Hematopoietic multipotent progenitor cell (in vitro differentiated cells): ENCODE measurements at regions not wholly inside any gene's neighbourhood (a gene's known extent, or its start where the extent isn't known, plus 50 kb on each side); places are given as distances from the start of the nearest gene placed in this dataset.
A peak's percentile ranks its signal among the peaks of the same experiment; 100 is the strongest.
"Not testable (repeated sequence)": the region's sequence is repeated elsewhere in the genome, so short reads cannot be mapped to it uniquely, and the experiment has no call there.

Experiments
- DNase-seq, 3 donors: peaks; one replicate each; pipeline ENCODE4 v3.0.0-alpha.2; 2011 to 2015; ENCODE audit warnings: low read depth in 2 of 3, low spot score in 2 of 3

DNA sequence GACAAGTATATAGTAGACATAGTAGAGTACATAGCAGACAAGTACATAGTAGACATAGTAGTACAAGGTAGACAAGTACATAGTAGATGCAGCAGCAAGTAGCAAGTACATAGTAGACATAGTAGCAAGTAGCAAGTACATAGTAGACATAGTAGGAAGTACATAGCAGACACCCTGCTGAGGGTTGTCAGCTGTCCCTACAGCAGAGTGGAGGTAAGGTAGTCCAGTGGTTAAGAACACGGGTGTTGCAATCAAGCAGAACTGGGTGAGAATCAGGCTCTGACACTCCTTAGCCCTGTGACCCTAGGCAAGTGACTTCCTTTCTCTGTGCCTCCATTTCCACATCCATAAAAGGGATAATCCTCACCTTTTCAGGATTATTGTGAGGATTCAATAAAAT is 94.7 kb downstream of the NOG start:
- DNase-seq: no peak

DNA sequence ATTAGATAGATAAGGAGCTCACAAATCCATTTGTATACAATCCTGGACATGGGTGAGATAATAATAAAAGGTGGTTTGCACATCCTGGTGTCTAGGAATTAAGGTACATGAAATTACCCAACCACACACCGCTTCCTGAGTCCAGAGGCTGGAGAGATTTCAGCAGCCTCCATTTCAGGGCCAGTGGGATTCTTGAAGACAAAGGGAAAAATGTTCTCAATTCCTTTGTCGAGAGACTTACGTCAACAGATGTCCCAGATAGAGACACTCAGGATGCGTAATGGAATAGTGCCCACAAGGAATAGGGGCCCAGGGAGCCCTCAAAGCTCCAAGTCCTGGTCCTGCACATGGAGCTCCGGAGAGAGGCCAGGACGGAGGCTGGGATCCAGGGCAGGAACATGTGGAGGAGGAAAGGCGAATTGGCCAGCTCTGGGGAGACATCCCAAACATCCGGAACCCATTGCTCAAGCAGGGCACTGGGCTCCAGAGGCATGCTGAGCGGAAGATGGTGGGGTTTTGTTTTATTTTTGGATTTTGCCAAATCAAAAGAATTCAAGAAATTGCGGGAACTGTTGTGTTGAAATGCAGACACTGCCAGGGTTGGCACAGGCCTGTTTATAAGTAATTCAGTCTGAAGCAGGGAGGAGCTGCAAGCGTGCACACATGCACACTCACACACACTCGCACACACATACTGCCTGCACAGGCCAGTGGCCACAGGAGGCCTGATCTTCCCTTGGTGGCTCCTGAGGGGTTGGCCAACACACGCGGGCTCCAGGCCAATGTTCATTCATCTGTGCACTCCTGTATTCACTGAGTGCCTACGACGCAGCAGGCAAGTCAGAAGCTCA is 97.2 kb downstream of the NOG start:
- DNase-seq: no peak

DNA sequence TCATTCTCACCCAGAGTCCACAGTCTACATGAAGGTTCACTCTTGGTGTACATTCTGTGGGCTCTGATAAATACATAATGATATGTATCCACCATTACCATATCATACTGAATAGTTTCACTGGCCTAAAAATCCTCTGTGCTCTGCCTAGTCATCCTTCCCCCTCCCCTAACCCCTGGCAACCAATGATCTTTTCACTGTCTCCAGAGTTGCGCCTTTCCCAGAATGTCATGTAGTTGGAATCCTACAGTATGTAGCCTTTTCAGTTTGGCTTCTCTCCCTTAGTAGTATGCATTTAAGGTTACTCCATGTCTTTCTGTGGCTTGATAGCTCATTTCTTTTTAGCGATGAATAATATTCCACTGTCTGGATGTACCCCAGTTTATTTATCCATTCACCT is 101.3 kb downstream of the NOG start:
- DNase-seq: no peak

DNA sequence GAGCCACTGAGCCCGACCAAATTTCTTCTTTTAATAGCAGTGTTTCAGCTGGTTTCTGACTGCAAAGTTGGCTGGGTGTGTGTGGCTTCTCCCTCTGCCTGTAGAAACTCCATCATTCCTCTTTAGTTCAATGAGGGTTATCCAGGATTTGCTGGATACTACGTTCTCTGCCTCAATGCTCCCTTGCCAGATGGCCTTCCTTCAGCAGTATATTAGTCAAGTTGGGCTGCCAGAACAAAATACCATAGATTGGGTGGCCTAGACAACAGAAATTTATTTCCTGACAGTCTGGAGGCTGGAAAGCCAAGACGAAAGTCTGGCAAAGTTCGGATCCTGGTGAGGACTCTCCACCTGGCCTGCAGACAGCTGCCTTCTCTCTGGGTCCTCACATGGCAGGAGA is 103.7 kb downstream of the NOG start:
- DNase-seq: no peak

DNA sequence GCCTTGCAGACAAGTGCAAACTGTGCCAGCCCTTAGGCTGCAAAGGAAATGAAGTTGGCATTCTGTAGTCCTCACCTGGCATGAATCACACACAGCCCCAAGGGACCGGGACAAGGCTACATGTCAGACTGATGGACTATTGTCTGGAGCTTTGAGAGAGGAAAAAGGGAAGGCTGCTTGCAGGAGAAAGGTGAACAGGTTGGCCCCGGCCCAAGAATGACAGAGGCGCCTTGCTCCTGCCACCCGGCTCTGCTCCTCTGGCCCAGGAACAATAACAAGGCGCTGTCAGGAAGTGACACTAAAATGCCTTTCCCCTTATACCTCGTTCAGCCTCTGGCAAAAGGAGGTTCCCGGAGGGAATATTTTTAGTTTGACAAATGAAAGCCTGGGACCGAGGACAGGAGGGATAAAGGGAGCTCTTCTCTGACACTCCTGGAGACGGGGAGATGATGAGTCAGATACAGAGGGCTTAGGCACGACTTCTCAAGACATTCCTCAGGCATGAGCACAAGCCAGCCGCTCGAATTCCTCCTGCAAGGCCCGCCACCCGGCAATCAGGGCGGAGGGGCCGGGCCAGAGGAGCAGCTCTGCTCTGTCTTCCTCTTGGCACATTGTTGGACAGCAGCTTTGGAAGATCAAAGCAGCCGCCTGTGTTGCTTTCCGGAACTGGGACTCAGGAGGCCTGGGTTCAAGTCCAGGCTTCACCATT is 105.8 kb downstream of the NOG start:
- DNase-seq: no peak

DNA sequence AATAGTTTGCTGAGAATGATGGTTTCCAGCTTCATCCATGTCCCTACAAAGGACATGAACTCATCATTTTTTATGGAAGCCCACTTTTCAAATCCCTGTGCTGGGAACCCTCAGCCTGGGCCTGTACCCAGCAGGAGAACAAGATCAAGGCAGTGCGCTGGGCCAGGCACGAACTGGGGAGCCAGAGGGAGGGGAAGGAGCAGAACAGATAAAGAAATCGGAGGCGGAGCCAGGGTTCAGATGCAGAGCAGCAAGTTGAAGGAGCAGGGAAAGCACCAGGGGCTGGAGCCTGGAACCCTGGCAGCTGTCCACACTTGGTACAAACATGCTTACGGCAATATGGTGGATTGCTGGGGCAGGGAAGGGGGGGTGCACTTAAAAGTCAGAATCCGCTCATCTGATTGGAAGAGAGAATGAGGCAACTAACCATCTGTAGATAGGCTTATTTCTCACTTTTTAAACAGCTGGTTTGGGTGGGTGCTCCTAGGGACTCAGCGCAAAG is 107.5 kb downstream of the NOG start:
- no peak for DNase-seq

DNA sequence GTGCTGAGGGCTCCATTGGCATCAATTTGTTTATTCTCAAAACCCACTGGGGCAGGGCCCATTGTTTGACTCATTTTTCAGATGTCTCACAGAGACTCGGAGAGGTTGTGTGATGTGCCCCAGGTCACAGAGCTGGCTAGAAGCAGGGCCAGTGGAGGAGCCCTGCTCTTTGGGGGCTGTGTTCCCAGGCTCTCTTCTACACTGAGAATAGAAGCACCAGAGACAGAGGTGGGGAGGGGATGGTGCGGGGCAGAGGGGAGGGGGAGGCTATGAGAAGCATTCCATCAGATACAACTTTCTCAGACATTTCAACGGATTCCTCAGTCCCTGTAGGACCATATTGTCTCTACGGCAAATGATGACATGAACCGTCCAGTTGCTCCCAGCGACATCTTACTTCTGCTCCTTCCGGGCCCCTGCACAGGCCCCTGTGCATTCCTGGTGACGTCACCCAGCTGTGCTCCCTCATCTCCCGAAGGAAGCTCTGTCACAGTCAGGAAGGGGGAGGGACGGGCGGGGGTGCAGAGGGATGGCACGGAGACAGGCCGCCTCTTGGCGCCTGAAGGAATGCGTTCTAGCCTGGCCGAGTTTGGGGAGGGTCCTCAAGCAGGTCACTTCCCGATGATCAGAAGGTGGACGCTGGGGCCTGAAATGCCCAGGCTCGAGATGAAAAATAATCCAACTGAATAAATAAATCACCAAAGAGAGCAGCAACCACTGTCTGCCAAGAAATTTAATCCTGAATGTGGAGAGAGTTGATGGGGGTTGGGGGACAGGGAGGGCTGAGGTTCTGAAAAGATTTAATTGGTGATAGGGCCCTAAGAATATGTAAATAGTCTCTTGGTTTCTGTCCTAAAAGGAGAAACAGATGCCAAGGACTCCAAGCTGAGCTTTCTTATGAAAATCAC is 114.1 kb downstream of the NOG start:
- no peak for DNase-seq

DNA sequence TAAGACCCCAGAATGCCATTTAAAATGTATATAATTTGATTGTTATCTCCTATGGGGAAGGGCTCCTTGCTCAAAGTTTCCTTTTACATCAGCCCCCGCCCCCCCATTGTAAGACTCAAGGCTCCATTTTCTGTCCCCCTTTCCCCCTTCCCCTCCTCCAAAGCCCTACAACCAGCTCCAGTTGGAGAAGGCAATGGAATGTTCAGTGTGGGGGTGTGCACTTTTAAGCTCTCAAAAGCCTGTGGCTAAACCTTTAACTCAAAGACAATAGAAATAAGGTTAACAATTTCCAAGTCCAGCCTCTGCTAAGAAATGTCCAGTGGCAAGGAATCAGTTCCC is 114.7 kb downstream of the NOG start:
- no peak for DNase-seq

DNA sequence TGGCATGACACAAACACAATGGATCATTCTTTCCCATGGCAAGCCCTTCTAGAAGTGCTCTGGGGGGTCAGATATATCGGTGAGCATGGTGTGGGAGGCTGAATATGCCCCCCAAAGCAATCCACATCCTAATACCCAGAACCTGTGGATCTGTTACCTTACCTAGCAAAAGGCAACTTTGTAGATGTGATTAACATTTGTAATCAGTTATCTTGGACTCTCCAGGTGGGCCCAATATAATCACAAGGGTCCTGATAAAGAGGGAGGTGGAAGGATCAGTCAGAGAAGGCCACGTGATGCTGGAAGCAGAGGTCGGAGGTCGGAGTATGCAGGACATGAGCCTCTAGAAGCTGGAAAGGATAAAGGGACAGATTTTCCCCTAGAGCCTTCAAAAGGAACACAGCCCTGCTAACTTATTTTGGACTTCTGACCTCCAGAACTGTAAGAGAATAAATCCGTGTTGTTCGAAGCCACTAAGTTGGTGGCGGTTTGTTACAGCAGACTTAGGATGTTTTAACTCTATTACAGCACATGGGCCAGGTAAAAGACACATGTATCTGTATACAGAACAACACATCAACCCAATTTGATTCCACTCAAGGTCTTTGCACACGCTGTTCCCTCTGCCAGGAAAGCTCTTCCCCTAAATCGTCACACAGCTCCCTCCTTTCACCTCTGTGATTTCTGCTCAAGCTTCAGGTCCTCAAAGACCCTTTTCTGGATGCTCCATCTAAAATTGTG is 115.3 kb downstream of the NOG start:
- no peak for DNase-seq

DNA sequence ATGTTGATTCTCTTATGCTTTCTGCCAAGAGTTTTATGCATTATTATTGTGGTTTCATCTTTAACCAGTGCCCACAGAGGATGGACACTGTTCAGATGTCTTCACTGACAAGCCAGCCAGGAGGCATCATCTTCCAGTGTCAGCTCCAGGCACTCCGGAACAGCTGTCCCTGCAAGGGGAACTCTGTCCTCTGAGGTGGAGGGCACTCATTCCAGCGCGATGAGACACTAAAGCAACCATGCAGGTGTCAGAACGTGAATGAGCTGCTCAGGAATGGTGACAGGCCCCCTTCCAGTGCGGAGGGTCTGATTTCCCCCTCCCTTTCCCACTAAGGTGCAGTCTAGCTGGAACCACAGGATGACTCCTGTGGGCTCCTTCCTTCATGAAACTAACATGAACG is 117.5 kb downstream of the NOG start:
- no peak for DNase-seq

DNA sequence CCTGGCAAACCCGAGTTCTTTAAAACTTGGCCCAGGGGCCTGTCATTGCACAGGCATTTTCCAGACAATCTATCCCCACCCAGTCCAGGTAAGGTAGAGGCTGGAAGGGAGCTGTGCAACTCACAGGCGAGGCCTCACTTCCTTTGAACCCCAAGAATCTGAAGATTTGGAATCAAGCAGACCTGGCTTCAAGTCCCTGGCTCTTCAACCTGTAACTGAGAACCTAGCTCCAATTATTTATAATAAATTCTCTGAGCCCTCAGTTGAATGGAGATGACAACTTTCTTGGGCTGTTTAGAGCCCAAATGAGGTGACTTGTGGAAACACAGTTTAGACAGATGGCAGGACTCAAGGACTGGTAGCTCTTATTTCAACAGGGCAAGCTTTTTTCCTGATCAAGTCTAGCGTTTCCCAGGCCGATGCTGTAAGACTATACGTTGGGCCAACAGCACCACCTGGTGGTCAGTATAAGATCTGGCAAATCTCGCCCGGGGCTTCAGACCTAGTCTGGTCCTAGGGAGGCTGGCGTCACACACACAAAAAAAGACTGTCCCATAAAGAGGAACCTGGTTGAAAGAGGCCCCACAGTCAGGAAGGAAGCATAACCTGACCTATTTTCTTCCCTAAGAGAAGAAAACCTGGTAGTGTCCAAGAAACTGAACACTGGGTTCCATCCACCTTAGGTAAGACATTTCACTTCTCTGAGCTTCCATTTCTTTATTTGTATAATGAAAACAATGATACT is 117.9 kb downstream of the C17orf67 start:
- DNase-seq: peak; percentile 45 to 95 (median 89)

DNA sequence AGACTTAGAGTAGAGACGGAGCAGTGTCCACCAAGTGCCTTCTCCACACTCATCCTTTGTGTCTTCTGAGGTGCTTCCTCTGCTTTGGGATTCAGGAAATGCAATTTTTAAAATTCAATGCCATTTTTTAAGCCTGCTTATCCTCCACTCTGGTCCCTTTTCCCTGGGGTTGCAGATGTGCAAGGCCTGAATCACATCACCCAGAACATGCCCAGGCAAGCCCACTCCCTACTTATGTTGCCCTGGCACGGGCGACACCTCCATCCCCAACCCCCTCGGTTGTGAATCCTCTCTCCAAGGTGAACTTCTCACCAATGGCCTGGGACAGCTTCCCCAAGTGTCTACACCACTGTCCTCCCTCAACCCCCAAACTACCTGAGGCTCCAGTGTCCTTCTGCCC is 116.2 kb downstream of the C17orf67 start:
- no peak for DNase-seq

DNA sequence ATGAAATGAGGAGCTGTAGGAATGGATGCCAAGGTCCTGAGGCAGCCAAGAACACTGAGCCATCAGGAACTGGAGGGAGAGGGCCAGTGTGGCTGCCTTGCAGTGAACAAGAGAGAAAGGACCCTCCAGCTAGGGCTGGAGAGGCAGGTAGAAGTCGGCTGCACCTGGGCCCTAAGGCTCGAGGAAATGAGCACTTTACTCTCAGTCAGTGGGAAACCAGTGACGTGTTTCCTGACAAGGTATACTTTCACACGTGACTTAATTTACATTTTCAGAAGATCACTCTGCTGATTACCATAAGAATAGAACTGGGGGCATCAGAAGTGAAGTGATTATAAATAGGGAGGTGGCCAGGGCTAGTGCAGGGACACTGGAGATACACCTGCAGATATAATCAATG is 115.2 kb downstream of the C17orf67 start:
- DNase-seq: no peak

DNA sequence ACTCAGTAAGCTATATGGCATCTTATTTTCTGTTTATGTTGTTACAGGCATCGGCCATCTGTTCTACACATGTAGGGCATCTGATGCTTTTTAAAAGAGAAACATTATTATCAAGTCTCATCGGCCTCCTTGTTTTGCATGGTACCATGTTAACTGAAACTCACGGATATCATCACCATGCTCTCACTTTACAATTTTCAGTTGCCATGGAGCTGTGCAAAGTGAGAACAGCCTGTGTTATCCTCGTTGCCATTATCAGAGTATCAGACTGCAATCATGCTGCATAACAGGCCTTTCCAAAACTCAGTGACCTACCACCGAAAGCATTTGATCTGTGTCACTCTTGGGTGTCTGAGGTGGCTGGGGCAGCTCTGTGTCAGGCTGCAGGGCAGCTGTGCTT is 110.3 kb downstream of the C17orf67 start:
- DNase-seq: no peak

DNA sequence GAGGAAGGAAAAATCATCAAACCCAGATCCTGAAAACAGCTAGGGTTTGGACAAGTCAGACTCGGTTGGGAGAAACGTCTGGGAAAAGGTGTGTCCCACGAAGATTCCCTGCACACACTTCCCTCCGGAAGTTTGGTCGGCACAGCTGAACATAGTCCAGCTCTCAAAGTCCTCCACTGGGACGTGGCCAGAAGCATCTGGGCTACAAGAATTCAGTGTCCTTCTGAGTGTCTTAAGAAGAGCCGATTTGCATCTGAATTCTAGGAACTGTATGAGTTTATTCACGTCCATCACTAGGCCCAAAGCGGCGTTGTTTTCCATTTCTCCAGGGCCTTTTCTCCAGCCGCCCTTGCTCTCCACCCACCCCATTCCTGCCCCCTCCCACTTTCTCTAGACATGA is 109.1 kb downstream of the C17orf67 start:
- no peak for DNase-seq

DNA sequence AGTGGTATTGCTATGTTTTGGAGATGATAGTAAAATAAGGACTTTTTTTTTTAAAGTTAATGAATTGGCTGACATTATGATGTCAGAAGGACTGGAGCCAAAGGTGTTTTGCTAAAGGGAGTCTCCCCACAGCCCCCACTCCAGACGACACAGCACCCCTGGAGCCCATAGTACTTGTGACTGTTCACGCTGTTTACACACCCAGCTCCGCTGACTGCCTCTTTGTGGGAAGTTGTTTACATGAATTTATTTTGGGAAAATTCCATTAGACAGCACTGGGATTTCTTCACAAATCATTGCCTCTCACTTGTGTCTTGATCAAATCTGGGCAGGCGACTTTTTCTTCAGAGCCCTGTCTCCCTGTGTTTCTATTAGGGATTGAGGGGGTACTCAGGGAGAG is 108.6 kb downstream of the C17orf67 start:
- no peak for DNase-seq

DNA sequence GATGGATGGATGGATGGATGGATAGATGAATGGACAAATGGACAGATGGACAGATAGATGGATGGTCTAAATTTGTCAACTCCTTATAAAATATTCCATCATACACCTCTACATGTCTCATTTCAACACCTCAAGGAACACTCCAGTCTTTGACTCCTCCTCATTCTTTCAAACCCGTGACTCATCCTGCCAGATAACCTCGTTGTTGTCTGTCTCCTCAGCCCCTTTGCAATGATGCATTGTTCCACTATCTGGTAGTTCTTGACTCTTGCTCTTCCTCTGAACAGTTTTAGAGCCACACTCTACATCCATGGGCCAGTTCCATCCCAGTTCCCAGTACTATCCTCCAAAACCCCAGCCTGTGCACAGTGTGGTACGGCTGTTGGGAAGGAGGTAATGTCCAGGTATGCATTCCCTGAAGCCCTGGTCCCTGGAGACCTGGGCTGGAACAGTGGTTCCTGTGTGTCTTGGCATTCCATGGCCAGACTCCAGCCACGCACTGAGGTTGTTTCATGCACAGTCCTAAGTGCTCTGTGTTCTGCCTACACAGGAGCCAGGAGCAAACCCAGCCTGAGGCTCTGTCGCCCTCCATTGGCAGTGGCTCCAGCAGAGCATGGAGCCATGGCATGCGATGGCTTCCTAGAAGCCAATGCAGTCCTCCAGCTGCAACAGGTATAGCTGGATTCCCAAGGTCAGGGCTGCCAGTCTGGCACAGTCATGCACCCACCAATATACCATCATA is 105.7 kb downstream of the C17orf67 start:
- no peak for DNase-seq

DNA sequence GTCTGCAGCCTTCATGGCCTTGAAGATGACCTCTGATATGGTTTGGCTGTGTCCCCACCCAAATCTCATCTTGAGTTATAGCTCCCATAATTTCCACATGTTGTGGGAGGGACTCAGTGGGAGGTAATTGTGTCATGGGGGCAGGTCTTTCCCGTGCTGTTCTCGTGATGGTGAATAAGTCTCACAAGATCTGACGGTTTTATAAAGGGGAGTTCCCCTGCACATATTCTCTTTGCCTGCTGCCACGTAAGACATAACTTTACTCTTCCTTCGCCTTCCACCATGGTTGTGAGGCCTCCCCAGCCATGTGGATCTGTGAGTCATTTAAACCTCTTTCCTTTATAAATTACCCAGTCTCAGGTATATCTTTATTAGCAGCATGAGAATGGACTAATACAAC is 102.6 kb downstream of the C17orf67 start:
- not testable (repeated sequence) for DNase-seq

DNA sequence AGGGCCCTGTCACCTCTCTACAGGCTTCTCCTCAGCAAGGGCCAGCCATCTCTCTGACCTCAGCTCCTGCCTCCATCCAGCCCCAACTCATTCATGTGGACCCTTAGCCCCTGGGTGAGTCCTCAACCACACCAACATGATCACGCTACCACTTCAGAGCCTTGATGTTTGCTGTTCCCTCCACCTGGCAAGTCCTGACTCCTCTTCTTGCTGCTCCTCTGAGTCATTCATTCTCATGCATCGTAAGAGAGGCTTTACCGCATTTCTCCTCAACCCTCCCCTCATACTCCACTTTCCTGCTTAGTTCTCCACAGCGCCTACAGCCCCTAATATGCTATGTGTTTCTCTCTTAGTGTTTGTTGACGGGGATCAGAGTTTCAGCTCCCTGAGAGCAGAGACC is 99.9 kb downstream of the C17orf67 start:
- no peak for DNase-seq
